GM12891 (cell line): ENCODE measurements at regions not wholly inside any gene's neighbourhood (a gene's known extent, or its start where the extent isn't known, plus 50 kb on each side); places are given as distances from the start of the nearest gene placed in this dataset.

Source experiments
- PAX5 ChIP-seq: IDR thresholded peaks from 2 replicates; pipeline ENCODE4 v1.6.1; 2011; ENCODE audit warnings: low read length, moderate library complexity, mild to moderate bottlenecking; ENCODE audit not compliant: insufficient read depth, severe bottlenecking
- TAF1 ChIP-seq: IDR thresholded peaks from 2 replicates; pipeline ENCODE4 v1.6.1; 2011; ENCODE audit warnings: low read depth, low read length, control low read depth

GRCh38 chr9:10764481-10764880, 151.7 kb upstream of the PTPRD start:
- TF ChIP-seq TAF1 (no peak), PAX5 (no peak)
